Mesenchymal stem cell (in vitro differentiated cells and primary cell): ENCODE measurements at regions not wholly inside any gene's neighbourhood (a gene's known extent, or its start where the extent isn't known, plus 50 kb on each side); places are given as distances from the start of the nearest gene placed in this dataset.

Experiments used
- DNase-seq: peaks from one replicate; pipeline ENCODE4 v3.0.0-alpha.2; 2013
- H2AFZ ChIP-seq: one replicate; pipeline ENCODE4 v1.6.1; 2013; ENCODE audit warnings: low read depth, mild to moderate bottlenecking, control low read depth, inconsistent platforms, low read length, moderate library complexity
- H2AK5ac ChIP-seq: 2 replicates; pipeline ENCODE4 v1.6.1; 2013; ENCODE audit warnings: low read length, moderate library complexity, mild to moderate bottlenecking, inconsistent platforms; ENCODE audit not compliant: severe bottlenecking
- H2BK120ac ChIP-seq: one replicate; pipeline ENCODE4 v1.6.1; 2013; ENCODE audit warnings: low read depth, mild to moderate bottlenecking, inconsistent platforms, low read length, moderate library complexity
- H2BK12ac ChIP-seq, 2 experiments: one replicate each; pipeline ENCODE4 v1.6.1; 2013; ENCODE audit warnings: inconsistent platforms in 2 of 2, low read length in 2 of 2, mild to moderate bottlenecking in 2 of 2, moderate library complexity in 2 of 2, control low read depth in 1 of 2
- H2BK15ac ChIP-seq: one replicate; pipeline ENCODE4 v1.6.1; 2013; ENCODE audit warnings: mild to moderate bottlenecking, low read depth, inconsistent platforms; ENCODE audit not compliant: poor library complexity, severe bottlenecking
- H2BK5ac ChIP-seq: 2 replicates; pipeline ENCODE4 v1.6.1; 2013; ENCODE audit warnings: low read depth, mild to moderate bottlenecking, low read length, control low read depth, inconsistent platforms; ENCODE audit not compliant: poor library complexity, severe bottlenecking
- H3K14ac ChIP-seq, 2 experiments: one replicate each; pipeline ENCODE4 v1.6.1; 2013; ENCODE audit warnings: inconsistent platforms in 2 of 2, low read length in 2 of 2, control low read depth in 1 of 2, mild to moderate bottlenecking in 1 of 2, moderate library complexity in 1 of 2
- H3K18ac ChIP-seq, 2 experiments: one replicate each; pipeline ENCODE4 v1.6.1; 2013; ENCODE audit warnings: inconsistent platforms in 2 of 2, low read length in 2 of 2, control low read depth in 1 of 2, low read depth in 1 of 2, mild to moderate bottlenecking in 1 of 2
- H3K23ac ChIP-seq, 2 experiments: one replicate each; pipeline ENCODE4 v1.6.1; 2013; ENCODE audit warnings: inconsistent platforms in 2 of 2, low read length in 2 of 2, mild to moderate bottlenecking in 2 of 2, moderate library complexity in 2 of 2, control low read depth in 1 of 2
- H3K27ac ChIP-seq: 2 replicates; pipeline ENCODE4 v1.5.1; 2013; ENCODE audit warnings: mild to moderate bottlenecking, moderate library complexity, low read length, control low read depth, inconsistent platforms; ENCODE audit not compliant: poor library complexity, severe bottlenecking
- H3K27me3 ChIP-seq, 2 experiments: 2 replicates each; pipeline versions ENCODE4 v1.6.1 to v1.7.0; 2013; ENCODE audit warnings: low read length in 2 of 2, mild to moderate bottlenecking in 2 of 2, moderate library complexity in 2 of 2, control low read depth in 1 of 2, inconsistent platforms in 1 of 2; ENCODE audit not compliant: control insufficient read depth in 1 of 2, insufficient read depth in 1 of 2
- H3K36me3 ChIP-seq, 2 experiments: 2 replicates each; pipeline versions ENCODE4 v1.6.1 to v1.7.0; 2013; ENCODE audit warnings: low read length in 2 of 2, control low read depth in 1 of 2, inconsistent platforms in 1 of 2, low read depth in 1 of 2, mild to moderate bottlenecking in 1 of 2; ENCODE audit not compliant: insufficient read depth in 2 of 2, control insufficient read depth in 1 of 2
- H3K4ac ChIP-seq, 2 experiments: one replicate each; pipeline ENCODE4 v1.6.1; 2013; ENCODE audit warnings: inconsistent platforms in 2 of 2, low read length in 2 of 2, mild to moderate bottlenecking in 2 of 2, moderate library complexity in 2 of 2, control low read depth in 1 of 2, low read depth in 1 of 2
- H3K4me1 ChIP-seq: 2 replicates; pipeline ENCODE4 v1.6.1; 2013; ENCODE audit warnings: low read depth, low read length, control low read depth; ENCODE audit not compliant: control insufficient read depth, insufficient read depth
- H3K4me2 ChIP-seq: 2 replicates; pipeline ENCODE4 v1.6.1; 2013; ENCODE audit warnings: low read length, mild to moderate bottlenecking, inconsistent platforms; ENCODE audit not compliant: poor library complexity, severe bottlenecking
- H3K4me3 ChIP-seq, 2 experiments: 2 replicates each; pipeline versions ENCODE4 v1.5.1 to v1.7.0; 2013; ENCODE audit warnings: low read length in 2 of 2, mild to moderate bottlenecking in 2 of 2, control low read depth in 1 of 2, low read depth in 1 of 2; ENCODE audit not compliant: insufficient read depth in 1 of 2
- H3K79me1 ChIP-seq: replicated peaks from 2 replicates; pipeline ENCODE4 v1.6.1; 2013; ENCODE audit warnings: mild to moderate bottlenecking, control low read depth, low read length, inconsistent platforms; ENCODE audit not compliant: poor library complexity, severe bottlenecking
- H3K9ac ChIP-seq: 2 replicates; pipeline ENCODE4 v1.7.0; 2013; ENCODE audit warnings: mild to moderate bottlenecking, low read length, moderate library complexity
- H3K9me3 ChIP-seq: 2 replicates; pipeline ENCODE4 v1.7.0; 2013; ENCODE audit warnings: mild to moderate bottlenecking, low read length; ENCODE audit not compliant: control insufficient read depth
- H4K8ac ChIP-seq: one replicate; pipeline ENCODE4 v1.6.1; 2013; ENCODE audit warnings: inconsistent platforms, mild to moderate bottlenecking, low read length, moderate library complexity
- H4K91ac ChIP-seq: one replicate; pipeline ENCODE4 v1.6.1; 2013; ENCODE audit warnings: mild to moderate bottlenecking, low read length, inconsistent platforms
- WGBS: methylation state at CpG from one replicate; pipeline ENCODE4 v1.1.7; 2013; ENCODE audit warnings: mixed read lengths; 5-methylcytosine and 5-hydroxymethylcytosine counted together

DNA sequence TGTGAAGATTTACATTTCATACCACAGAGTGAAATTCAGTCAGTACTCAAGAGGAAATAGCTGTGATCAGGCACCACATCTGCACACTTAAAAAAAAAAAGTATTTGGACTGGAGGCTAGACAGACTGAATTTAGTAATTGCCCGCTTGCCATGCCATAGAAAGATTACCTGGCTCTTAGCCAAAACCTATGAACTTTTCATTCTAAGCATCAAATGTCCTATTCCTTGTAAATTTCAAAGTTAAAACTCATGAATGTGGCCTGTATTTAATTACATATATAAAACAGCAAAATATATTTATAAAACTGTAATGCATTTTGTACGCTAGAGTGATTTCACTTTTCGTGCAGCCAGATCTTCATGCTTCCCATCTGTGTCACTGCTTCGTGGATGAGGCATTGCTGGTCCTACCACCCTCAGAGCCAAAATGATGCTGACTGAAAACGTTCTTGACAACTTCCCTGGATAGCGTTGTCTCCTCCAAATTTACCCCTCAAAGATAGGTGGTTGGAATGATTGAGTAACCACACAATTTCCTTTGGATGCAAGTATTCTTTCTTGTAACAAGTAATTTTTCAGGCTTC is 447.9 kb upstream of the SGCD start:
- Histone ChIP-seq H3K14ac (no peak overlapping the region), H3K9me3 (no peaks in the 10 kb centered on the region), H3K27me3 (no peaks in the 10 kb centered on the region), H3K9ac (no peak overlapping the region), H3K79me1 (no peaks in the 10 kb centered on the region), H2AK5ac (no peak overlapping the region), H2BK5ac (no peak overlapping the region), H3K23ac (no peak overlapping the region), H3K27ac (no peak overlapping the region), H3K4me3 (no peak overlapping the region), H4K91ac (no peak overlapping the region), H2BK12ac (no peak overlapping the region), H3K18ac (no peak overlapping the region), H3K4ac (no peak overlapping the region), H2BK120ac (no peak overlapping the region), H3K36me3 (no peaks in the 10 kb centered on the region), H3K4me2 (no peak overlapping the region), H3K4me1 (no peaks in the 10 kb centered on the region), H4K8ac (no peak overlapping the region), H2AFZ (no peak overlapping the region), H2BK15ac (no peak overlapping the region)
- WGBS = 73% methylated on average over 5 of the region's 6 CpGs
- no peak for DNase-seq

DNA sequence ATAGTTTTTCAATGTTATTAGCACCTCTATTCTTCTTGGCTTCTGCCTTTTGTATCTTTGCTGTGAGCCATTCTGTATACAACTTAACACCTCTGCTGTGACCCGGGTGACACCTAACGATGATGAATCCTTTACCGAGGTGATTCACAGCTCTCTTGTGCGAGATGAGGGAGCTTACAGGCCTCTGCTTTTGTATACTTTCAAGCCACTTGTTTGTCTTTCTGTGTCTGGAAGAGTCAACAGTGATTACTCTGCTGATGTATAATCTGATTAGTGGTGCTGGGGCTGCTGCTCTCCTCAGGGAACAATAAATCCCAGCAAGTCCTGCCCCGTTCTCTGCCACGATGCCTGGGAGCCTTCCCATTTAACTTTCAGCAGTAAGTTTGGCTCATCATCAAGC is 442.9 kb upstream of the SGCD start:
- H4K91ac ChIP-seq = no peak overlapping the region
- H2AFZ ChIP-seq = no peak overlapping the region
- H3K4me3 ChIP-seq = no peak overlapping the region
- no peak for DNase-seq
- no peak overlapping the region for H3K18ac ChIP-seq
- 1% methylated on average over 6 of the region's 6 CpGs for WGBS
- H3K14ac ChIP-seq = no peak overlapping the region
- no peak overlapping the region for H2AK5ac ChIP-seq
- no peaks in the 10 kb centered on the region for H3K27me3 ChIP-seq
- H3K9ac ChIP-seq = no peak overlapping the region
- no peak overlapping the region for H2BK15ac ChIP-seq
- no peaks in the 10 kb centered on the region for H3K4me1 ChIP-seq
- H4K8ac ChIP-seq = no peak overlapping the region
- no peak overlapping the region for H2BK12ac ChIP-seq
- H3K4ac ChIP-seq = no peak overlapping the region
- no peak overlapping the region for H3K4me2 ChIP-seq
- no peak overlapping the region for H2BK5ac ChIP-seq
- no peak overlapping the region for H3K23ac ChIP-seq
- no peaks in the 10 kb centered on the region for H3K79me1 ChIP-seq
- H2BK120ac ChIP-seq = no peak overlapping the region
- H3K27ac ChIP-seq = no peak overlapping the region
- no peaks in the 10 kb centered on the region for H3K36me3 ChIP-seq
- H3K9me3 ChIP-seq = no peaks in the 10 kb centered on the region

DNA sequence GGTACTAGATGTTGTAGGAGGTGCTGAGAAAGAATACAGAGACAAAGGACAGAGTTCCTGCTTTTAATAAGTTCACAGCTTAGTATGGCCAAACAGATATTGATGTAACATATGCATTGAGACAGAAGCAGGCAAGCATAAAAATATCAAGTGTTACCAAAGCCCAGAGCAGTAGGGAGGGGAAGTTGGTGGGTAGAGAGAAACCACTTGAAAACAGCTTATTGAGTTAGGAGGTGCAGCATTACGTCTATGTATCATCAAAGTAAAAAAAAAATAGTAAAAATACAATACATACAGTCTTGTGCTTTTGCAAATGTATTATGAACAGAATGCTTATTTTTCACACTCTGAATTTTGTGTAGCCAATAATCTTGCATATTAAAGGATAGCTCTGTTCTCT is 441.8 kb upstream of the SGCD start:
- Histone ChIP-seq H2AFZ (no peak overlapping the region), H3K18ac (no peak overlapping the region), H4K8ac (no peak overlapping the region), H3K9ac (no peak overlapping the region), H3K27me3 (no peaks in the 10 kb centered on the region), H3K14ac (no peak overlapping the region), H3K27ac (no peak overlapping the region), H4K91ac (no peak overlapping the region), H2AK5ac (no peak overlapping the region), H3K4me1 (no peaks in the 10 kb centered on the region), H3K4me3 (no peak overlapping the region), H3K4me2 (no peak overlapping the region), H3K23ac (no peak overlapping the region), H3K79me1 (no peaks in the 10 kb centered on the region), H2BK15ac (no peak overlapping the region), H2BK5ac (no peak overlapping the region), H3K9me3 (no peaks in the 10 kb centered on the region), H3K36me3 (no peaks in the 10 kb centered on the region), H3K4ac (no peak overlapping the region), H2BK12ac (no peak overlapping the region), H2BK120ac (no peak overlapping the region)
- WGBS = no CpG with 5 or more reads among the region's 1 CpG
- no peak for DNase-seq

DNA sequence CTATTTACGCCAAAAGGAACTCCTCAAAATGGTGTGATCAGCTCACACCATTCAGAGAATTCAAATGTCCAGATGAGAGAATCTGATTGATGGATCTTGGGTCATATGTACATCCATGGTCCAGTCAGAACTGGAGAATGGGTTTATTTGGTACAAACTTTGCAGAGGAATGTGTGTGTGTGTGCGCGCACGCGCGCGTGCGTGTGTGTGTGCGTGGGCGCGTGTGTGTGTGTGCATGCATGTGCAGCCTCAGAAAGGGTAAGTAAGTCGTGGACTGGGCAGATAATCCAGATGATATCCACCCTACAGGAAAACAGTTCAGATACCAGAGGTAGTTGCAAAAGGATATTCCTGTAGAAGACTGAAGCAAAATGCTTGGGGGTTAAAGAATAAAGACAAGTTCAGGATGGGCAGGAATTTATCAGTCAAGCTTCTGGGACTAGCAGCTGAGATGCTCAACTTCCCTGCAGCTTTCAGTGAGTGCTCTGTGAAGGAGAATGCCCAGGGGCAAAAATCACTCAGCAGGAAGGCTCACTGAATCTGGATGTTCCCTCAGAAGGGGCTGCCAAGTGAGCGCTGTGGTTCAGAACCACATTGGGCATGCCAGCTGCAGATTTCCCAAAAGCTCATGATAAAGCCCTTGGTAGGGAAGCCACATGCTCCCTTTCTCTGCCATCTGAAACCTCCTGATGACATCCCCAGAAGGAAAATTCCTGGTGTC is 440.5 kb upstream of the SGCD start:
- H3K9ac ChIP-seq = no peak overlapping the region
- DNase-seq = no peak
- no peak overlapping the region for H4K91ac ChIP-seq
- no peak overlapping the region for H3K4ac ChIP-seq
- H3K4me2 ChIP-seq = no peak overlapping the region
- H3K27ac ChIP-seq = no peak overlapping the region
- H2BK12ac ChIP-seq = no peak overlapping the region
- H4K8ac ChIP-seq = no peak overlapping the region
- no peak overlapping the region for H3K14ac ChIP-seq
- H3K23ac ChIP-seq = no peak overlapping the region
- 88% methylated on average over 12 of the region's 13 CpGs for WGBS
- no peak overlapping the region for H2BK5ac ChIP-seq
- H3K18ac ChIP-seq = no peak overlapping the region
- peaks cover 6% of the 10 kb centered on the region for H3K9me3 ChIP-seq
- no peaks in the 10 kb centered on the region for H3K79me1 ChIP-seq
- no peak overlapping the region for H3K4me3 ChIP-seq
- H2BK120ac ChIP-seq = no peak overlapping the region
- H2AK5ac ChIP-seq = no peak overlapping the region
- H2BK15ac ChIP-seq = no peak overlapping the region
- H3K36me3 ChIP-seq = no peaks in the 10 kb centered on the region
- H3K27me3 ChIP-seq = no peaks in the 10 kb centered on the region
- H2AFZ ChIP-seq = no peak overlapping the region
- H3K4me1 ChIP-seq = no peaks in the 10 kb centered on the region
